ENCODE measurements at regions not wholly inside any gene's neighbourhood (a gene's known extent, or its start where the extent isn't known, plus 50 kb on each side); places are given as distances from the start of the nearest gene placed in this dataset.

- TF ChIP-seq, protein P1, sequence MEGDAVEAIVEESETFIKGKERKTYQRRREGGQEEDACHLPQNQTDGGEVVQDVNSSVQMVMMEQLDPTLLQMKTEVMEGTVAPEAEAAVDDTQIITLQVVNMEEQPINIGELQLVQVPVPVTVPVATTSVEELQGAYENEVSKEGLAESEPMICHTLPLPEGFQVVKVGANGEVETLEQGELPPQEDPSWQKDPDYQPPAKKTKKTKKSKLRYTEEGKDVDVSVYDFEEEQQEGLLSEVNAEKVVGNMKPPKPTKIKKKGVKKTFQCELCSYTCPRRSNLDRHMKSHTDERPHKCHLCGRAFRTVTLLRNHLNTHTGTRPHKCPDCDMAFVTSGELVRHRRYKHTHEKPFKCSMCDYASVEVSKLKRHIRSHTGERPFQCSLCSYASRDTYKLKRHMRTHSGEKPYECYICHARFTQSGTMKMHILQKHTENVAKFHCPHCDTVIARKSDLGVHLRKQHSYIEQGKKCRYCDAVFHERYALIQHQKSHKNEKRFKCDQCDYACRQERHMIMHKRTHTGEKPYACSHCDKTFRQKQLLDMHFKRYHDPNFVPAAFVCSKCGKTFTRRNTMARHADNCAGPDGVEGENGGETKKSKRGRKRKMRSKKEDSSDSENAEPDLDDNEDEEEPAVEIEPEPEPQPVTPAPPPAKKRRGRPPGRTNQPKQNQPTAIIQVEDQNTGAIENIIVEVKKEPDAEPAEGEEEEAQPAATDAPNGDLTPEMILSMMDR (optimal IDR thresholded peaks at IDR 0.05 in 1 of 3, IDR thresholded peaks at IDR 0.05 in 1 of 3, conservative IDR thresholded peaks at IDR 0.05 in 1 of 3; ENCODE audit: extremely low read depth in 1 of 3, insufficient read depth in 2 of 3, low read length in 3 of 3): peak; percentile 84 to 94 (median 94)
- no peak for TF ChIP-seq EZH2 (IDR thresholded peaks at IDR 0.05; ENCODE audit: low read length)
These were observed 112.2 kb upstream of the MBNL2 start for GRCh38 chr13:97109841-97110492.

Data from keratinocyte (primary cell).